ENCODE measurements at regions not wholly inside any gene's neighbourhood (a gene's known extent, or its start where the extent isn't known, plus 50 kb on each side); places are given as distances from the start of the nearest gene placed in this dataset.
A peak's percentile ranks its signal among the peaks of the same experiment; 100 is the strongest.

DNA sequence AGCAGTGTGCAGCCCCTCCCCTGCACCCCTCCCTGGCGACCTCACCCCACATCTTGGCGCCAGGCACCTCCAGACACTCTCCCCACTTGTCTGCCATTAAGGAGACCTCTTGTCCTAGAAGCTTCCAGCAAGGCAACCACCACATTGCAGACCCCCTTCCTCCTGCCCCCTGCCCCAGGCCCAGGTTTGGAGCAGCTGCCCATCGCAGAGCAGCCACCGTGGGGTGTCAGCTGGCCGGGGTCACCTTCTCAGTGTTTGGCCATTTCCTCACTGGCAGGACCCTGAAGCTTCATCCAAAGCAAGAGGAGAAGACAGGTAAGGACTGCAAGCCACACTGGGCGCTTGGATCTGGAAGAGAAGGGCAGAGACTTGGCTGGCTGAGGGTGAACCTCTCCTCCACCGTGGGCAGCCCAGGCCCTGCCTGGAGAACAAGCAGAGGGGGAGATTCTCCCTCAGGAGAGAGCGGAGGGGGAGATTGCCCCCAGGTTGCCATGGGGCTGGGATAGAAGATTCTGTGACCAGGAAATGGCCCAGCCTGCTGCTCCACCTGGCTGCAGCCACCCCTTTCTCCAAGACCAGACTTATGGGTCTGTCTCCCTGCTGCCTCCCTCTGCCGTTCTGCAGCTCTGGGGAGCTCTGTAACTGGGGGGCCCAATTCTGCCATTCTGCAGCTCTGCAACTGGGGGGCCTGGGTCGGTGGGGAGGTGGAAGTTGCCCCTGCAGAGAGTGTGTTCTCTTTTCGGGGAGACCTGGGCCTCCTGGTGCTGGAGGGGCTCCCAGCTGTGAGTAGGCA is 72.9 kb upstream of the C14orf180 start:
- TF ChIP-seq, protein P1, sequence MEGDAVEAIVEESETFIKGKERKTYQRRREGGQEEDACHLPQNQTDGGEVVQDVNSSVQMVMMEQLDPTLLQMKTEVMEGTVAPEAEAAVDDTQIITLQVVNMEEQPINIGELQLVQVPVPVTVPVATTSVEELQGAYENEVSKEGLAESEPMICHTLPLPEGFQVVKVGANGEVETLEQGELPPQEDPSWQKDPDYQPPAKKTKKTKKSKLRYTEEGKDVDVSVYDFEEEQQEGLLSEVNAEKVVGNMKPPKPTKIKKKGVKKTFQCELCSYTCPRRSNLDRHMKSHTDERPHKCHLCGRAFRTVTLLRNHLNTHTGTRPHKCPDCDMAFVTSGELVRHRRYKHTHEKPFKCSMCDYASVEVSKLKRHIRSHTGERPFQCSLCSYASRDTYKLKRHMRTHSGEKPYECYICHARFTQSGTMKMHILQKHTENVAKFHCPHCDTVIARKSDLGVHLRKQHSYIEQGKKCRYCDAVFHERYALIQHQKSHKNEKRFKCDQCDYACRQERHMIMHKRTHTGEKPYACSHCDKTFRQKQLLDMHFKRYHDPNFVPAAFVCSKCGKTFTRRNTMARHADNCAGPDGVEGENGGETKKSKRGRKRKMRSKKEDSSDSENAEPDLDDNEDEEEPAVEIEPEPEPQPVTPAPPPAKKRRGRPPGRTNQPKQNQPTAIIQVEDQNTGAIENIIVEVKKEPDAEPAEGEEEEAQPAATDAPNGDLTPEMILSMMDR (IDR thresholded peaks at IDR 0.05; ENCODE audit: borderline replicate concordance, extremely low read depth, insufficient read depth) = no peak
- Histone ChIP-seq H3K4me3 (ENCODE audit: low read length in 3 of 3) (no peak overlapping the region), H3K9me3 (ENCODE audit: control insufficient read depth in 2 of 3, insufficient read depth in 1 of 3, low read length in 3 of 3) (peaks cover 0 to 11% (median 11%) of the 10 kb centered on the region in 3 donors), H3K9ac (ENCODE audit: low read length in 3 of 3) (no peak overlapping the region), H3K27me3 (ENCODE audit: control insufficient read depth, insufficient read depth, low read length) (no peaks in the 10 kb centered on the region), H3K4me1 (ENCODE audit: control insufficient read depth in 2 of 3, insufficient read depth in 2 of 3, low read depth in 1 of 3, low read length in 3 of 3) (no peaks in the 10 kb centered on the region), H3K27ac (ENCODE audit: low read depth in 2 of 2, low read length in 2 of 2) (no peak overlapping the region), H3K36me3 (ENCODE audit: control insufficient read depth in 2 of 3, insufficient read depth in 3 of 3, low read length in 3 of 3) (no peaks in the 10 kb centered on the region)
- DNase-seq = peak in 1 of 5 donors; percentile 52
- FAIRE-seq = no peak
- intact Hi-C loops (cut with DNase I) = no loop called here

DNA sequence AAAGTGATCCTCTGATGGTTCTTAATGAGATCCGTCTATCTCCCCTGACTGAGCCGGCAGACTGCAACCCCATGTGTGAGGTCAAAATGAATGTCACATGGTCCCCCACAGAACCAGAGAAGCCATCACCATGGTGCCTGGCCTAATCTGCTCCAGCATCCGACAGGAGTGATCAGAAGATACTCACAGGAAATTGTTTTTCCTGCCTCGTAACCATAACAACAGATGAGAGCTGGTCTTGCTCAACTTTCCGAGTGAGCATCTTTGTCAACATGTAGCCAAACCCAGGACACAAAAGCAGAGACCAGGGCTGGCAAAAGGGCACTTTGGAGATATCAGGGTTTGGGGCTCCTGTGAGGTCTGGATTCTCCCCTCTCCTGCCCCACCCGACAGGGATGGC is 72.1 kb upstream of the C14orf180 start:
- Histone ChIP-seq H3K9ac (ENCODE audit: low read length in 3 of 3) (no peak overlapping the region), H3K4me1 (ENCODE audit: control insufficient read depth in 2 of 3, insufficient read depth in 2 of 3, low read depth in 1 of 3, low read length in 3 of 3) (no peaks in the 10 kb centered on the region), H3K36me3 (ENCODE audit: control insufficient read depth in 2 of 3, insufficient read depth in 3 of 3, low read length in 3 of 3) (no peaks in the 10 kb centered on the region), H3K27me3 (ENCODE audit: control insufficient read depth, insufficient read depth, low read length) (no peaks in the 10 kb centered on the region), H3K4me3 (ENCODE audit: low read length in 3 of 3) (no peak overlapping the region), H3K27ac (ENCODE audit: low read depth in 2 of 2, low read length in 2 of 2) (no peak overlapping the region), H3K9me3 (ENCODE audit: control insufficient read depth in 2 of 3, insufficient read depth in 1 of 3, low read length in 3 of 3) (peaks cover 0 to 9% (median 4%) of the 10 kb centered on the region in 3 donors)
- intact Hi-C loops (cut with DNase I) = no loop called here
- TF ChIP-seq, protein P1 (IDR thresholded peaks at IDR 0.05; ENCODE audit: borderline replicate concordance, extremely low read depth, insufficient read depth) = no peak
- FAIRE-seq (no peak), DNase-seq (no peak)

DNA sequence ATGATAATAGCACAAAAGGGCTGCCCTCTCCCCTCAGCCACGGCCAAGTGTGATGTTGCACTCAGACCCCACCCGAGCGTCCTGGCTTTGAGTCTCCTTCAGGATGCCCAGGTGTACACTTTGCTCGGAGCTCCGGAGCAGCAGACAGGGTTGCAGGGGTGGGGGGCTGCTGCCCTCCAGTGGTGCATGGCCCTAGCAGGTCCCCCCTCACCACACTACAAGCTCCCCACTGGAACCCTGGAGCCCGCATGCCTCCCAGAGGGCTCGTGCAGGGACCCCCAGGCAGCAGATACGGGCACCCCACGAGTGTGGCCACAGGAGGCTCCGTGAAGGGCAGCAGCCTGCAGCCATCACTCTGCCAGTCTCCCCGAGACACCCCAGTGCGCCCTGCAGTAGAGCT is 69.9 kb upstream of the C14orf180 start:
- Histone ChIP-seq H3K36me3 (ENCODE audit: control insufficient read depth in 2 of 3, insufficient read depth in 3 of 3, low read length in 3 of 3) (no peaks in the 10 kb centered on the region), H3K4me1 (ENCODE audit: control insufficient read depth in 2 of 3, insufficient read depth in 2 of 3, low read depth in 1 of 3, low read length in 3 of 3) (no peaks in the 10 kb centered on the region), H3K9ac (ENCODE audit: low read length in 3 of 3) (no peak overlapping the region), H3K9me3 (ENCODE audit: control insufficient read depth in 2 of 3, insufficient read depth in 1 of 3, low read length in 3 of 3) (peaks cover 0 to 6% (median 3%) of the 10 kb centered on the region in 3 donors), H3K4me3 (ENCODE audit: low read length in 3 of 3) (no peak overlapping the region), H3K27me3 (ENCODE audit: control insufficient read depth, insufficient read depth, low read length) (no peaks in the 10 kb centered on the region), H3K27ac (ENCODE audit: low read depth in 2 of 2, low read length in 2 of 2) (no peak overlapping the region)
- TF ChIP-seq, protein P1 (IDR thresholded peaks at IDR 0.05; ENCODE audit: borderline replicate concordance, extremely low read depth, insufficient read depth) = no peak
- DNase-seq (no peak), FAIRE-seq (no peak)
- intact Hi-C loops (cut with DNase I) = no loop called here
